GM18507 (cell line): ENCODE measurements at regions not wholly inside any gene's neighbourhood (a gene's known extent, or its start where the extent isn't known, plus 50 kb on each side); places are given as distances from the start of the nearest gene placed in this dataset.
A peak's percentile ranks its signal among the peaks of the same experiment; 100 is the strongest.
"Not testable (repeated sequence)": the region's sequence is repeated elsewhere in the genome, so short reads cannot be mapped to it uniquely, and the experiment has no call there.

ENCODE experiments used
- DNase-seq: peaks from one replicate; pipeline ENCODE4 v3.0.0; 2011; ENCODE audit warnings: low read depth; ENCODE audit not compliant: insufficient read length; ENCODE audit errors: extremely low spot score
- FAIRE-seq: peaks from 2 replicates; lab custom pipeline; 2011; peaks lifted over from hg19 to GRCh38; lab: Jason Lieb, UNC

DNA sequence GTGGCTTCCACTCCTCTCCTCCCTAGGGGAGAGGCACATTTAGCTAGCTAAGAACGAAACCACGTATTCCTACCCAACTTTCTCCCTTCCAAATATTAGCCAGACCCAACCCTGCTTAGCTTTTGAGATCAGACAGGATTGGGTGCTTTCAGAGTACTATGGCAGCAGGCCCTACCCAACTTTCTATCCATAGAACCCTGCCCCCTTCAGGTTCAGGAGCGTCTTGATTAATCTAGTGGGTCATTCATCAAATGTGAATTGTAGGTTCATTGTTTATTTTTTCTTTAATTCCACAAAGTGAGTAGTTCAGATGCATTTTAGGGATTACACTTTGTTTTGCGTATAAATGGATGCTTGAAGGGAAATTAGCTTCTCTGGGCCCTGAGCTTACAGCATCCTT, 188.3 kb downstream of the MIB1 start:
- FAIRE-seq (no peak), DNase-seq (no peak)

DNA sequence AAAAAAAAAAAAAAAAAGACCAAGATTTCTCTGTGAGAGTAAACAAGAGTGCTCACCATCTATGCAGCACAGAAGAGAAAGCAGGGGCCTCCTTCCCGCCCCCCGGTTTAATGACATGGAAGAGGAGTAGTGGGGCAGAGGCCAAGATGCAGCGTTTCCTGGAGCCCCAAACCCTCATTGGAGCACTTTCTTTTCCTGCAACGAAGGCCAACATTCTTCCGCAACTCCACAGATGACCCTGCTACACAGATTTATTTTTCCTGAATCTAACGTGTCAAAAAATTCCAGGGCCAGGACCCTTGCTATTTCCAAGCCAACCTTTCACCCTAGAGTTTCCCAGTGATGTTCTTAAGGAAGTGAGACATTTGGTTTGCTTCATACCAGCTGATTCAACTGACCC, 189.6 kb downstream of the MIB1 start:
- no peak for FAIRE-seq
- DNase-seq = no peak

DNA sequence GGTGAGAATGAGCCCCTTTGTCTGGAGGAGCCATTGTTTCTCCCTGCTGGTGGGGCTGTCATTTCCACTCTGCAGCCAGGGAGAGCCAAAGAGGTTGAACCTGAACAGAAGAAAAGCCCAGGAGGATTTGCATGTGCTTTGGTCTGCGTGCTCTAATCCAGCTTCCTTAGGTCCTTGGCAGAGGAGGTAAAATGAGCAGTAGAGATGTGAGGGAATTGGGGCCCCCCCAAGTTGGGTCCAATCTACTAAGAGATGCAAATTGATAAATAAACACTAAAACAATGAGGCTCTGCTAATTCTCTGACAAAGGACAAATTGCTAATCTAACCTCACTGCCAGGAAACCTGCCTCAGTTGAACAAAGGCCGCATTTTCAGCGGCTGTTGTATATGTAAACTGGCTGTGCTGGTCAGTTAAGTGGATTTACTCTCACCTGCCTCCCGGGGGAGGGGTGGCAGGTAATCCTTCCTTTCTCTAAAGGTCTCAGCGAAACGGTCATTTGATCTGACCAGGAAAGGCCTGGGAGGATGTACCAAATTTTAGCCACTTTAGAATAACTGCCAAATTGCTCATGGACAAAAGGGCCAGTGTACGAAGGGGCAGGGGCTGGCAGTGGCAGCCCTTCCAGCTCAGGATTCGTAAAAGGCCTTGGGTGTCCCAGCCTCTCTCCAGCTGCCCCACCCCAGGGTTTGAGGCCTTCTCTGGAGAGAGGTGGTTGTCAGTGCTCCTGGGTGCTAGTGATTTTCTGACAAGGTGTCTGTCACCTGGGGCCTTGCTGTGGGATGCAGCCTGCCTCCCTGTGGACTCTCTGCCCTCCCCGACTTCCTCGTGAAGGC, 193.6 kb downstream of the MIB1 start:
- no peak for FAIRE-seq
- no peak for DNase-seq

GRCh38 chr18:21934766-21935015, 194.1 kb downstream of the MIB1 start:
- FAIRE-seq (no peak), DNase-seq (no peak)

DNA sequence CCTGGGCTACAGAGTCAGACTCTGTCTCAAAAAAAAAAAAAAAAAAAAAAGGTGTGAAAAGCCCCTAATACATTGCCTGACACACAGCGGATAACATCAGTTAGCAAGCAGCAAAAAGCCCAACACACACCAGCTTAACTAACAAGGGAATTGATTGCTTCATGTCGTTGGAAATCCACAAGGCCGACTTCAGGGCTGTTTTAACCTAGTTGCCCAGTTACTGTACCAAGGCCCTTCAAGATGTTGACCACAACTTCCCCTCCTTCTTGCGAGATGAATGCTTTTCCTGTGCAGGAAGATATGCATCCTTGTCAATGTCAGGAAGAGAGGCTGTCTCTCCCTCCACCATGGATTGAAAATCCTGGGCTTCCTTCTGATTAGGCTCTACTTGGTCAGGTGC, 202.9 kb downstream of the MIB1 start:
- FAIRE-seq = no peak
- no peak for DNase-seq

GRCh38 chr18:21949326-21950015, 208.9 kb downstream of the MIB1 start:
- DNase-seq = no peak
- FAIRE-seq = no peak

DNA sequence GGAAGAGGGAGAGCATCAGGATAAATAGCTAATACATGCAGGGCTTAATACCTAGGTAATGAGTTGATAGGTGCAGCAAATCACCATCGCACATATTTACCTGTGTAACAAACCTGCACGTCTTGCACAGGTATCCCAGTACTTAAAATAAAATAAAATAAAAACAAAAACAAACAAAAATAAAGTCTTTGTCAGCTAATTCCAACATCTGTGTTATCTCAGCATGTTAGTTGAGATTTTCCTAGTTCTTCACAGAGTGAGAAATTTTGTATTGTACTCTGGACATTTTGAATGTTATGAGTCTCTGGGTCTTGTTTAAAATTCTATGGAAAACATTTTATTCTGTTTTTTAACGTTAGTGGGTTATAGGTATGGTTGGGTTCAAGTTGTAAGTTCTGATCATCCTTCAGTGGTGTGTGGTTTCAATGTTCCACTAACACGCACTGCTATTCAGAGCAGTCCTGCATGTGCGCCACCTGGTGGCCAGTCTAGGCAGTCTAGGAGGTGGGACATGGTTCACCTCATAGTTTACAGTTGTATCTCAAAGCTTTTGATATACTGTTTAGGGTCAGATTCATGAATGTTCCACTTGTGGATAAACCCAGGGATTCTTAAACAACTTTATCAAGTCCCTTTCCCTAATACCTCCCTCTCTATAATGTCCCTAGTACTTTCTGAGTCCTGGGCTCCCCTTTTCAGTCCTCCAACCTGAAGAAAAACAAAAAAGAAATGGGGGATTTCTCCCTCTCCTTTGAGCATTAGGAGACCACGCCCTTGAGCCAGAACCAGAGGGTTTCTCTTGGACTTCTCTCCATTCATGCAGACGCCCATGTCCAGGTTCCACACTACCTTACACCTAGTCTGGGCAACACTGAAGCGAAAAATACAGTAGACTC, 213.4 kb upstream of the GATA6 start:
- peak; percentile 49 for DNase-seq
- peak; percentile 92 for FAIRE-seq

DNA sequence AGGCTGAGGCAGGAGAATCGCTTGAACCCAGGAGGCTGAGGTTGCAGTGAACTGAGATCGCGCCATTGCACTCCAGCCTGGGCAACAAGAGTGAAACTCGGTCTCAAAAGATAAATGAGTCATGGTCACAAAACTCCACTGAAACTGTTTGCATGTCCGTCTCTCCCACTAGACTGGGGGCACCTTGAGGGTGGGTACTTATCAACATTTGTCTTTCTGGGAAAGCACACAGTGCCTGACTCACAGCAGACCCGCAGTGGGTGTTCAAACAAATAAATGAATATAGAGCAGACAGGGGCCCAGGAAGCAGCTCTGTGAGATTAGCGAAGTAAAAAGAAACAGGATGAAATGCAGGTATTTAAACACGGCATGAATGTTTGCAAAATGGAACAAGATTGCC, 211.1 kb upstream of the GATA6 start:
- no peak for DNase-seq
- no peak for FAIRE-seq

DNA sequence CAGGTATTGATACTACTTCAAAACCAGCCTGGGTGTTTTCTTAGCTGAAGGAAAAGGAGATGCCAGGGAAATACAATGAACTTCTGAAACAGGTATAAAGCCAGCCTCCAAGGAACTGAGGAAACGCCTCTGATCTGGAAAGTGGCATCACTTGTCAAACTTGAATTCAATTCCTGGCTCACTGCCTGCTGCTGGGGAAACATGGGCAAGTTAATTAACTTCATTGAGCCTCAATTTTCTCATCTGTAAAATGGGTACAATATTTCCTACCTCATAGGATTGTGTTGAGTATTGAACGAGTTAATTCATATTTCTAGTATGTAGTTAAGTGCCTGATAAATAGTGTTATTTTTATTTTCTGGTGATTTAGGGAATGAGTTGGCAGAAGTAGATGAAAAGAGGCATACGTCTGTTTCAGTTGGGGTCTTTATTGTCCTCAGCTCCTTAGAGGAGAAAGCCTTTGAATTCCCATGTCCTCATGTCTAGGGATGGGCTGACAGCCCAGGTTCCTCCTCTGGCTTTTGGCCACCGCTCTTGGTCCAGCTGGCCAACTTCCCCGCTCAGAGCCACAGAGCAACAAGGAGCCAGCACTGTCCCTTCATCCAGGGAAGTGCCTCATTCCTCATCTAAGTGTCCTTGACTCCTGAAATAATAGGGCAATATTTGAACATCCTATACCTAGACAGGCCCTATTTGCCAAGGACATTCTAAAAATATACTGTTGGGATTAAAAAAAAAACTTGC, 210.5 kb upstream of the GATA6 start:
- DNase-seq (no peak), FAIRE-seq (no peak)

- no peak for DNase-seq
- no peak for FAIRE-seq
These were observed 209.2 kb upstream of the GATA6 start for GRCh38 chr18:21960189-21960588.

DNA sequence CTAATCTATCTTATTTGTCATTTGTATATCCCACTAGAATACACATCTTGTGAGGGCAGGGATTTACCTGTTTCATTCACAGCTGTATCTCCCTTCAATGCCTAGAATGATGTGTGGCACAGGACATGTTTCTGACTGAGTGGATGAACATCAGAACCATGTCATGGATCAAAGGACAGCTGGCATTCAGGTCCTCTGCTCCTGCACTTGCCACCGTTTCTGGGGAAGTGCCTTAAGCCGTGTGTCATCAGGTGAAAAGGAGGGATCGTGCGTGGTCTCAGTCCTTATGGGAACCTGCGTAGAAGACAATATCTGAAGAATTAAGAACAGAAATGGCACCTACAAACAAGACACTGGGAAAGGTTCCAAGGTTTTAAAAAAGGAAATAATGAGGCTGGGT, 206.1 kb upstream of the GATA6 start:
- FAIRE-seq (no peak), DNase-seq (no peak)

DNA sequence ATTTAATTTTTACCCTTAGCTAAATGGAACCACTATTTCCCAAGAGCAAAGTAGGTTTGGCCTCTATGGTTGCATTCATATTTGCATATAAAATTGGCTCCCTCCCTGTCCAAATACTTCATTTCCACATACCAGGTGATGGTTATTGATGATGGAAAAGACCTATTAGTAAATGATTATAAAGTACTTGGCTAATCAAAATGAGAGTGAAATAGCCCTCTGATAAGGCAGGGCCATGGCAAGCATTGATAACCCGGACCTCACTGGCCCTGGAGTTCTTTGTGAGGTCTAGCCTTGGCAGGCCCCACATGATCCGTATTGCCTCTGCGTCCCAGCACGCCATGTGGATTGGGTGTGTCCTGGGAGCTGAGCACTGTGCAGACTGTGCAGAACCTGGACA, 201.1 kb upstream of the GATA6 start:
- FAIRE-seq = no peak
- DNase-seq = no peak

DNA sequence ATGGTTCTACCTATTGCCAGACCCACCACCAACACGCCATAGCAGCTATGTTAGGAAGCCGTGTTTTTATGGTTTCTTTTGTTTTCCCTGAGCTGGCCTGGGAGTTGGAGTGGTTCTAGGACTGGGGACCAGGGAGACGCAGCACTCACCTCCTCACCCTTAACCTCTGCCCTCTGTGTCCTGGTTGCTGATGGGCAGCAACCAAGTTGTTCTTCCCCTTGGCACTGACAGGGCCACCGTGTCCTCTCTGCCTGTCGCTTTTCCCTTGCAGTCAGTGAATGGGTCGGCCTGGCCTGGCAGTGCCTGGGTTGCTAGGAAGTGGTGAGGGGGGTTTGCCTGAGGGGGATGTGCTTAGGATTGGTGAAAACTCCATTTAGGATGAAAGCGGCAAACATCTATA, 197.1 kb upstream of the GATA6 start:
- DNase-seq (no peak), FAIRE-seq (no peak)

- not testable (repeated sequence) for FAIRE-seq, DNase-seq
These were observed 193.4 kb upstream of the GATA6 start for GRCh38 chr18:21975954-21976353.

DNA sequence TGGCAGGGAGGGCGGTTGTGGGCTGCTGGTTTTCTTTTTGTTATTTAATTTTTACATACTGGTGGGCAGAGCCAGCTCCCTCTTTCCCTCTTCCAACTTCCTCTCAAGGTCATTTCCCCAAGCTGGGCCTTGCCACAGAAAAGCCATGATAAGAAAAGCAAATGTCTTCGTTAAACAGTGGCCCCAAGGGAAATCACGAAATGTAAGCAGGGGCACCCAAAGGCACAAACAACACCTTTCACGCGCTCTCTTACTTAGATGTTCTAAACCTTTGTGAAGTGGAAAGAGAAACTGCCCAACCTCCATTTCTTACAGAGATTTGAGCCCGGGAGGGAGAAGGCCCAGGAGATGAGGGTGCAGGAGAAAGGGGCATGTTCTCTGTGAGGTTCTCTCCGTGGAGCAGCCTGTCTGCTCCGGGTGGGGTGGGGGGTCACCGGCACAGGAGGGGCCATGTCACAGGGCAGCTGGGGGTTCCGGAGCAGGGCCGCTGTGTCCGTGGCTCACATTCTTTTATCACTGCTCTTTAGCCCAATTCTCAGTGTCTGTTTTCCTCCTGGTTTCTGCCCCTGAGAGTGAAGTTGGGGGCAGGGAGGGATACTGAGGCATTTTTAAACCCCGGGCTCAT, 190.7 kb upstream of the GATA6 start:
- no peak for DNase-seq
- FAIRE-seq = no peak

- FAIRE-seq = no peak
- DNase-seq = no peak
These were observed 190.2 kb upstream of the GATA6 start for GRCh38 chr18:21979171-21979560.

DNA sequence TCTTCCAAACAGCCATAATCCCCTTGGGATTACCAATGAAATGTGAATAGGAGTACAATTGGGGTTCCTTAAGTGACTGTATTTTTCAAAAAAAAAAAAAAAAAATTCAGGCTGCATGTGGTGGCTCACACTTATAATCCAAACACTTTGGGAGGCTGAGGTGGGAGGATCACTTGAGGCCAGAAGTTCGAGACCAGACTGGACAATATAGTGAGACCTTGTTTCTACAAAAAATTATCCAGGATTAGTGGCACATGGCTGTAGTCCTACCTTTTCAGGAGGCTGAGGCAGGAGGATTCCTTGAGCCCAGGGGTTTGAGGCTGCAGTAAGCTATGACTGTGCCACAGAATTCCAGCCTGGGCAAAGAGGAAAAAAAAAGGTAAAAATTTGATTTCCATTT, 189.6 kb upstream of the GATA6 start:
- DNase-seq (no peak), FAIRE-seq (no peak)

DNA sequence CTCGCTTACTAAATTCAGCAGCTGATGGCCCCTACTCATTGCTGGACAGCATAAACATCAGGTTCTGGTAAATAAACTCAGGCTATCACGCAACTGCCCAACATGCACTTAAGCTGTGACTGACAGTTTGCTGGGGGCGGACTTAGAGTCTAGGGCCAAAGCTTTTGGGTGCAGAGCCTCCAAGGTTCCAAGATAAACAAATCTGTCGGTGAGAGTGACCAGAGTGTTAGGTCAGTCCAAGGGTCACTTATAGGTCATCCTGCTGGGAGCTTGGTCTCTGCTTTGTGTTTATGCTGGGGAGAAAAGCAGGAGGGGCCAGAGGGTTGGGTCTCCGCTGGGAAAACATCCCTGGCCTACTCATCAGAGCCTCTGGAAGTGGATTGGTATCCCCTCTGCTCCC, 188.6 kb upstream of the GATA6 start:
- FAIRE-seq = no peak

DNA sequence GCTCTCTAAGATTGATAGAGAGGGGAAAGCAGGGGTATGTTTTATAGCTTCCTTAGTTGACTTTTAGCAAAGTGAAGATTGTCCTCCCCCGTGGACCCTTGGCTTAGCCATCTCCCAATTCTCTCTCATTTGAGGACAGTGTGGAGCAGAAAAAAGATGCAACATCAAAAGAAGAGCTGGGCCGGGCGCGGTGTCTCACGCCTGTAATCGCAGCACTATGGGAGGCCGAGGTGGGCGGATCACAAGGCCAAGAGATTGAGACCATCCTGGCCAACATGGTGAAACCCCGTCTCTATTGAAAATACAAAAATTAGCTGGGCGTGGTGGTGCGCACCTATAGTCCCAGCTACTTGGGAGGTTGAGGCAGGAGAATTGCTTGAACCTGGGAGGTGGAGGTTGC, 187.9 kb upstream of the GATA6 start:
- not testable (repeated sequence) for FAIRE-seq, DNase-seq

More for the DNA sequence above, 188.6 kb upstream of the GATA6 start:
- no peak for DNase-seq
